HG03378 (cell line): ENCODE measurements at regions not wholly inside any gene's neighbourhood (a gene's known extent, or its start where the extent isn't known, plus 50 kb on each side); places are given as distances from the start of the nearest gene placed in this dataset.

ENCODE experiments used
- ATAC-seq: cut with Tn5 transposase; IDR thresholded peaks from one replicate; pipeline ENCODE4 v1.9.1; 2021; ENCODE audit warnings: mild to moderate bottlenecking, moderate library complexity; ENCODE audit not compliant: unreplicated experiment

DNA sequence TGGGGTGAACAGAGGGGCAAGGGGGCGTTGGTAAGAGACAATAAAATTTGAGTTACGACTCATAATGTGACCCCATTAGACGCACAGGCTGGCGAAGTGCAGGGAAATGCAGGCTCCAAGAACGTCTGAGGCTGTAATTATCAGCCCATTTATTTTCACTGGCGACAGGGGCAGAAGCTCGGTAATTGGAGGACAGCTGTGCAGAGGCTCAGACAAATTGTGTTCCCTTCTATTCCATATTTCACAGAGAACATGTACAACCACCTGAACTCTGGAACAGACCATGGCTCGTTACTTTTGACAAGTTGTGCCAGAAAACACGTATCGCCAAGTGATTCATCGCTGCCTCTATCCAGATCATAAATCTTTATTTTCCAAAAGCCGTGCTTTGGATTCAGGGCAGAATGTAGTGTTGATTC, 137.3 kb upstream of the FRMD4A start:
- no peak for ATAC-seq

DNA sequence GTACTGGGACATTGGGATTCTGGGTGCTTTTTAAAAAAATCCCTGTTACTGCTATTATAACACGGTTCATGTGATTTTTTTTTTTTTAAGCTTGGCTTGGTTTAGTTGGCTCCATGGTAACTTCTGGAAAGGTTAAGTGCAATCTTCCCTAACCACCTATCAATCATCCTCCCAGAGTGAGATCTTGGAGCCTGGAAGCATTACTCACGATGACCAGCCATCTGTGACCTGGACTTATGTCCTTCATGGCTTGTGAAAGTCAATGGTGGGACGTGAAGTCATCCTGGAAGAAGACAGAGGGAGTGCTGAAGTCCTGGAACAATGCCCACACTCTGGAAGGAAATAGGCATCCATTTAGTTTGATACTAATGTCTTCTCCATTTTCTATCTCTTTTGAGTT, 135.5 kb upstream of the FRMD4A start:
- no peak for ATAC-seq

DNA sequence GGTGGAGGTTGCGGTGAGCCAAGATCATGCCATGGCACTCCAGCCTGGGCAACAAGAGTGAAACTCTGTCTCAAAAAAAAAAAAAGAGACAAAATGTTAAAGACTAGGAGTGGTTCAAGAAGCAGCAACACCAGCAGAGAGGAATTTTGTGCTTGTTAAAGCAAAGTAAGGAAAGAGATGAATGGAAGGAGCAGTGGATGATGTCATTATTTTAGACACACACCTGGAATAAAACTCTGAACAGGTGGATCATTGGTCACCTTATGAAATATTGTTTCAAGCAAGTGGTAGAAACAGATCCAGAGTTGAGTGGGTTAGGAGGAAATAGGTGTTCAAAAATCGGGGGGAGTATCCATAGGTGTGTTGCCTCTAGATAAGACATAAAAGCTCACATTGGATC, 129.7 kb upstream of the FRMD4A start:
- ATAC-seq = no peak

DNA sequence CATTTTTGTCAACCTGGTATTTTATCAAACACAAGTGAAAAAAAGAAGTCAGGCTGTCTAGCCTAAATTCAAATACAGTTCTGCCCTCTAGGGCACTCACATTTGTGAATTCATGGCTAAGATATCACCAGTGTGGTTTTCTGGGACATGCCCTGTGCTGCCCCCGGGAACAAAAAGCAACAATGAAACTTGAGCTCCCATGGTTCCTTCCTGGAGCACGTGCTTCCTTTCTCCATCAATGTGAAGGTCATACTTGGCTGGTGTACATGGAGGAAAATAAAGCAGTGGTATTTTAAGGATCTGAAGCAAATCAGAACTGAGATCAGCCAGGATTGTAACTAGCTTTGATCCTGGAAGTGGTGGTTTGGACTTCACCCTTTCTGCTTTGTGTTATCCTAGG, 128.9 kb upstream of the FRMD4A start:
- ATAC-seq = no peak

DNA sequence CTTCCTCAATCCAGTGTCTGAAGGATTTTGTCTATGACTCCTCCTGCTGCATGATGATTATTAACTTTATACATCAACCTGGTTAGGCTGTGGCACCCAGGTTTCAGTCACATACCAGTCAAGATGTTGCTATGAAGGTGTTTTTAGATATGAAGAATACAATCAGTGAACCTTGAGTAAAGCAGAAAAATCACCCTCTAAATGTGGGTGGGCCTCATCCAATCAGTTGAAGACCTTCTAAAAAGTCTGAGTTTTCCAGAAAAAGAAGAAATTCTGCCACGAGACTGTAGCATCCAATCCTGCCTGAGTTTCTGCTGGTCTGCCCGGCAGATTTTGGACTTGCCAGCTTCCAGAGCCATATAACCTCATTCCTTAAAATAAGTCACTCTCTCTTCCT, 126.1 kb upstream of the FRMD4A start:
- no peak for ATAC-seq

DNA sequence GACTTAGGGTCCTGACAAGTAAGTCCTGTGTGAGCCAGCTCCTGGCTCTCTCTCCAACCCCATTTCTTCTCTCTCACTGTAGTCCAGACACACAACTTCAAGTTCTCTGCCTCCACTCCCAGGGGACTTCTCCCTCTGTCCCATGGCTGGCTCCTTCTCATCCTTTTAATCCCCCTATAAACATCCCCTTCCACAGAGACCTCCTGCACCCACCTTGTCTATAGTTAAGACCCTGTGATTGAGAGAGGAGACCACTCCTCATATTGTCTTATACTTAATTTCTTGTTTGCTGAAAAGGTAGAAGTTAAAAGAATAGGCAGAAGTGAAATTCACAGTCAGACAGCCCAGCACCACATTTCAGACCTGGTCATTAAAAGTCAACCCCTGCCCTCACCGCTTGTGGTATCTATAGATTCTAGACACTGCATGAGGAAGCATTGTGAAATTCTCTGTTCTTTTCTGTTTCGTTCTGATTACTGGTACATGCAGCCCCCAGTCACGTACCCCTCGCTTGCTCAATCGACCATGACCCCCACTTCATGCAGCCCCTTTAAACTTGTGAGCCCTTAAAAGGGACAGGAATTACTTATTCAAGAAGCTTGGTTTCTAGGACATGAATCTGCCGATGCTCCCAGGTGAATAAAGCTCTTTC, 125.6 kb upstream of the FRMD4A start:
- no peak for ATAC-seq

DNA sequence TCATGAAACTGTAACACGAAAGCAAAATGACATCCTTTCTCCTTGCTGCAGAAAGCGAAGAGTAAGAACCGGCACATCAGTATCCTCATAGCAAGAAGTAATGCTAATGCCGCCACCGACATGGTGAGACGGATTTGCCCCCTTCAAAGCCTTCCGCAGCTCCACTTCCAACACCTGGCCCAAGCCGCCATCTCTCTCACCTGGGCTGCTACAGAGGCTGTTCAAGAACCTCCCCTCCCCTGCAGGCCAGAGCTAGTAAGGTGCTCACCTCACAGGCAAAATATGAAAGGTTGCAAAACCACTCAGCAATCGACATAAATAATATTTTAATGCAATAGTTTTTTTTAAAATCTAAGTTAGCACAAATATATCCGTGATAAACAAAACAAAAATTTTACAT, 123.9 kb upstream of the FRMD4A start:
- no peak for ATAC-seq

DNA sequence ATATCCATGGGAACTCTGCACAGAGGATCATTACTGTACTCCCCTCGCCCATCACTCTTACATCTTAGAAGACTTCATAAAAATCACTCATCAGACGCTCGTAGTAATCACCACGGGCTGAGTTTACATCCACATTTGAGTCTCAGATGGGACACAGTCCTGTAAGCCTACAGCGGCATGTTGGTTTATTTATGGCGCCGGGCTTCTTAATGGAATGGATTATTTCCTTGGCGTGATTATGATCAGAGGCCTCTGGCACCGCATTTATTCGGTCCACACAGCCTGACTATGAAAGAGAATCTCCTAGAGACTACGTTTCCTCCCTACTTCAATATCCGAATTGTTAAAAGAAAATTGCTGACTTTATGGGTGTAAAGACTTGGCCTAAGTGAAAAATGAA, 123.5 kb upstream of the FRMD4A start:
- no peak for ATAC-seq

DNA sequence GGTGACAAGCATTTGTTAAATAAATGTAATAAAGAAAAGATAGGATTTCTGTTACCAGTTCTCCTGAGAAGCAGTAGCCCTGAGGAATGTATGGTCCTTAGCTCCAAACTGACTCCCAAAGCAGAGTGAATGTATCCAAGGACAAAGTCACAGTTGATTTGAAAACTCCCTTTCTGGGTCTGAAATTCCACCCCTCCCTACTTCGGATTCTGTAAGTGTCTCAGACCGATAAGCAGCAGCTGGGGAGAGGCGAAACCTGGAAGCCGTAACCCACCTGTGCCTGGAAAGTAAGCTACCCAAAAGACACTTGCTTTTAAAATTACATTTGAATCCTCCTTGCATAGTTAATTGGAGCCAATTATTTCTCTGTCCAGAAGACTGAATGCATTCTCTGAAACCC, 122.9 kb upstream of the FRMD4A start:
- no peak for ATAC-seq

DNA sequence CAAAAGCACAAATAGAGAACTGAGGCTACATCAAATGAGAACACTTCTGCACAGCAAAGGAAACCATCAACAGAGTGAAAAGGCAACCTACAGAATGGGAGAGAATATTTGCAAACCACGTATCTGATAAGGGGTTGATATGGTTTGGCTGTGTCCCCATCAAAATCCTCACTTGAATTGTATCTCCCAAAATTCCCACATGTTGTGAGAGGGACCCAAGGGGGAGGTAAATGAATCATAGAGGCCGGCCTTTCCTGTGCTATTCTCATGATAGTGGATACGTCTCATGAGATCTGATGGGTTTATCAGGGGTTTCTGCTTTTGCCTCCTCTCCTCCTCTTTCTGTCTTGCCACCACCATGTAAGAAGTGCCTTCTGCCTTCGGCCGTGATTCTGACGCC, 120.6 kb upstream of the FRMD4A start:
- ATAC-seq = no peak

DNA sequence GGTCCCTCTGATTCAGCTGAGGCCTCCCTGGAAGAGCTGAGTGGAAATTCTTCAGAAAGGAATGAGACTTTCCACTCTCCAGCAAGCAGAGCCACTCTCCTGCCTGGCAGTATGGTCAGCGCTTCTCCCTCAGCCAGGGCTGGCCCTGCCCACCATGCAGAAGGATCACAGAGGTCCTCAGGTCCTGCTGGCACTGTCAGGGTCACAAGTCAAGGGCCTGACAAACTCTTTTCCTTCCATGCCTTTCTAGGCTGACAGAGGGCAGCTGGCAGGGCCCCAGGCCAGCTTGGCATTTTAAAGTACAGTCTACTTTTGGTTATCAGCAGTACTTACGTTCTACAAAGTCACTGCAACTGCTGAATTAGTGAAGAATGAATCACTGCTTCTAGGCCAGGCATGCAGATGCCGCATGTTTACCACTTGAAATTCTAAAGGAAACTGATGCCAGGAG, 119.3 kb upstream of the FRMD4A start:
- no peak for ATAC-seq

DNA sequence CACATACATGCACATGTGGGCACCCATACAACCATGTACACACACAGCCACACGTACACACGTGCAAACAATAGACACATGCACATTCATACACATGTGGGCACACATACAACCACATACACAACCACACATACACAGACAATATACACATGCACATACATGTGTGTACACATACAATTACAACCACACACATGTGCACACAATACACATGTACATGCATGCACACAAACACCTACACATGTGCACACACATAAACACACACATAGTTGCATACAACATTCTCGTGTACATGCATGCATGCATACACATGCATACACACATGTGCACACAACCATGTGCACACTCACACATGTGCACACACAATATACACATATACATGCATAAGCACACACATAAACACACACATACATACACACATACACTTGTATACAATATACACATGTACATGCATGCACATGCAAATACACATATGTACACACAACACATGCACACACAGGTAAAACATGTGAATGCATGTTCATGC, 118.6 kb upstream of the FRMD4A start:
- ATAC-seq = no peak

DNA sequence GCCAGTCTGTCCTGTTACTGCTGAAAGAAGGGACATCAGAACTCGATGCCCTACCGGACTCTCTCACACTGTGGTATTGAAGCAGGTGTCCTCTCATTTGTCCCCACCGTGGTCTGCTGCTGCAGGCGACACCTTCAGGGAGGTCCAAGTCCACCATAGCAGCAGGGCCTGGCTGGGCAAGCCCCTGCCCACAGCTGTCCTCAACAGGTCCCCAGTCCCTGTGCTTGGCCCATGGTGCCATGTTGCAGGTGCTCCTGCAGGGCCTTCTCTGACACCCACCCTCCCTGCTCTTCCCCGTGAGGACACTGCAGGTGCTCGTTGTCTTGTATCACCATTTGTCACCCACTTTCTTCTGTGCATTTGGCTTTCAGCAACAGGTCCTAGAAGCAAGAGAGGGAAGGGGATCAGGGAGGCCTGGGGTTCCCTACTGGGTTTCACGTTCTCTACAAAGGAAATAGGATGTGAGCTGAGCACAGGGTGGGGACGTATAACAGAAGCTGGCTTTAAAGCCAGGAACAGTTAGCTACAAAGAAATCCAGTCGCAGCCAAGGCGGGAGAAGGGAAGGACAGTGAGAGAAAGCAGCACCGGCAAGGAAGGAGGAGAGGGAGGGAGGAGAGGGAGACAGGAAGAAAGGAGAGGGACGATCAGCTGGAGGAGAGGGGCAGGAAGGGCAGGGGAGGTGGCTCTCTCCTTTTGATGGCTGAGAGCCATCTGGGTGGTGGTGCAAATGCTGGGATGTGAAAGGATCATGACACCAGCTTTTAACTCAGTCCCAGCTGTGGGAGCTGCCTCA, 117.7 kb upstream of the FRMD4A start:
- no peak for ATAC-seq

DNA sequence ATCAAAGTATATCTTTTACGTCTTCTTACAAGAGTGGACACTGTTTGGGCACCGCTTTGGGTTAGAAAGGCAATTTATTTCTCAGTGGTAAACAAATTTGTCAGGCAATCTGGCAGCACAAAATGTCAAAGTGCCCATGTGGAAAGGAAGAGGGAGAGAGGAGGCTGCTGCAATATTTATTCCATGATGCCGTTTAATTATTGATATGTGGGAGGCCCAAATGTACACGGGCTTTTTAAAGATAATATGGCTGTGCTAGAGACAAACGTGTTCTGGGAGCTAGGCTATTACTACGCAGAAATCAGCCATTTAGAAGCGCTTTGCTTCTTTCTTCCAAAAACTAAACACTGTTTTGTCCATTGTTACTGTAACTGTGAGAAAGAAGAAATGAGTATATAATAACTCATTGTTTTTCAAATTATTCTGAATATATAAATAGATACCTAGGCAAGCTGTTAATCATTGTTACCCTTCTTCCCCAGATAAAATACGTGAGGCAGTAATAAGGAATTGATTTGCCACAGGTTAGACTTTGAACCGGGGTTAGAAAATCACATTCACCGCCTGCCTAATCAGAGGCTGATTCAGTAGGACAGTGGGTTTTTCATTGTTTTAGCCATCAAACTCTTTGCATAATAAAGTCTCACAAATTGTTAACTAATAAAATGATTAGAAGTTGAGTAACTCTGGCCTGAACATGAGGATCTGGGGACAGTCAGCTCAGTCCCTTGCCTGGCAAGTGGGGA, 116.5 kb upstream of the FRMD4A start:
- no peak for ATAC-seq

DNA sequence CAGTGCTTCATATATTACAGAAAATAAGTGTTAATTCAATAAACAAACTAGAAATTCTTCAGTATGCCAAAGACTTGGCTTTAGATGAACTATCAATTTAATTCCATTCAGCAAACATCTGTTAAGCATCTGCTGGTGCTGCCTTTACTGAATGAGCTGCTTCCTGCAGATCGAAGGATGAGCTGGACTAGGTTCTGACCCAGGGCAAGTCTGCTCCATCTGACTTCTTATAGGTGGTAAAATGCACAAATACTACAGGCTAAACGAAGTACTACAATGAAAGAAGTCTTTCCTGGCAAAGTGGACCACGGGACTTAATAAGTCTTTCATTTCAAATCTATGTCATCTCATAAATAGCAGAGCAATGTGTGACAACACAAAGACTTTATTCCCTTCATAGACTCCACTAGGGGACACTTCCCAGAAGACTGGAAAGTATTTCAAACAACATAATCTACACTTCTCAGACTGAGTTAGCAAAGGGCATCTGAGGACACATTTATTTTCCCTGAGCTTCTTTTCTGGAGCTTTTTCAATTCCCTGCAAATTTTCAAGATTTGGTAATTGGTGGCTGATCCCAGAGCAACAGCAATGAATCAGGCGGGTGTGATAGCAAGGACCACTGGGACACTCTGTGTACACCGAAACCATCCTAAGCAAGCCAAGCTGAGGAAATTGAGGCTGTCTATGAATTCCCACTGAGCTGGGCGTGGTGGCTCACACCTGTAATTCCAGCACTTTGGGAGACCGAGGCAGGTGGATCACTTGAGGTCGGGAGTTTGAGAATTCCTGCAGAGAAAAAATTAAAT, 108.9 kb upstream of the FRMD4A start:
- no peak for ATAC-seq

DNA sequence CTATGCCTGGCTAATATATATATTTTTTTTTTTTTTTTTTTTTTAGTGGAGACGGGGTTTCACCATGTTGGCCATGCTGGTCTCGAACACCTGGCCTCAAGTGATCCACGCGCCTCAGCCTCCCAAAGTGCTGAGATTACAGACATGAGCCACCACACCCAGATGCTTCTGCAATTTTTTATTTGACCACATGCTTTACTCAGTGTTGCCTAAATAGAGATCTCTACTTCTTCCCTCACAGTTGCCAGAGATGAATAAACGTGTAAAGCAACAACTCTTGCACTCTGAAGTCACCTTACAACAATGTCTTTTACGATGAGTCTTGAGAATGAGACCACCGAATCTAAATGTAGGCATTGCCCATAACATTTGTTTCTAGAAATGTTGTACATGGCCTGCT, 107.9 kb upstream of the FRMD4A start:
- ATAC-seq = no peak

DNA sequence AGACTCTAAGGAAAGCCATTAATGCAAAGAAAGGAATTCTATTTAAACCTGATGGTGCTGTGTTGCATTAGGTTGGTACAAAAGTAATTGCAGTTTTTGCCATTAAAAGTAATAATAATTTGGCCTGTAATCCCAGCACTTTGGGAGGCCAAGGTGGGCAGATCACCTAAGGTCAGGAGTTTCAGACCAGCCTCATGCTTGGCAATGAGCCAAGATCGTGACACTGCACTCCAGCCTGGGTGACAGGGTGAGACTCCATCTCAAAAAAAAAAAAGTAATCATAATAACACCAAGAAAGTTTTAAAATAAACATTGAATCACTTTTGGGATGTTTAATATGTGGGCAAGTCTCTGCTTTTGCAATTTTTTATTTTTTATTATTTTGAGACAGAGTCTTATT, 107.3 kb upstream of the FRMD4A start:
- ATAC-seq = no peak

DNA sequence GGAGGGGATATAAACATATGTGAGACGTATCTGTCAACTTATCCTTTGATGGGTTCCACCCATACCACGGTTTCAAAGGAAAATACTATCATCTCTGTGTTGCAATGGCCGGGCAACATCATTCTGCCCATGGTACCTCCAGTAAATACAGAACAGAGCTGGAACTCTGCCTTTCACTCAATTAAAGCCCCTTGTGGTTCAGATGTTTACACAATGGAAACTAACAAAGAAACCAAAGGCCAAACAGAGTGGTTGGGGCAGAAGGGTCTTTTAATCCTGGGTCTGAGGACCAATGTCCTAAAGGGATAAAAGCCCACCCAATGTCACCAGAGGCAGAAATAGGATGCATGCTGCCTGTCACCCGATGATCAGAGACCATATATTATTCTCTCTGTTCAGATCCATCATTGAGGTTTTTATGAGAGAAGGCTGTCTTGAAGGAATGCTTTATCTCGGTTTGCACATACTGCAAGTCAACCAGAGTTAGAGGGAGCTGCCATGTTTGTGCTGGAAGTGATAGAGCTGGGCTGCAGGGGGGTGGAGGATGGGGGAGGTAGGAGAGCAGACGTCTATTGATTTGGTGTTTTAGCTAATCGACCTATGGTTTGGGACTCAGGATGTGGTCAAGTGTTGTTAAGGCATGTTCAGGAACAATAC, 105.4 kb upstream of the FRMD4A start:
- ATAC-seq = no peak

DNA sequence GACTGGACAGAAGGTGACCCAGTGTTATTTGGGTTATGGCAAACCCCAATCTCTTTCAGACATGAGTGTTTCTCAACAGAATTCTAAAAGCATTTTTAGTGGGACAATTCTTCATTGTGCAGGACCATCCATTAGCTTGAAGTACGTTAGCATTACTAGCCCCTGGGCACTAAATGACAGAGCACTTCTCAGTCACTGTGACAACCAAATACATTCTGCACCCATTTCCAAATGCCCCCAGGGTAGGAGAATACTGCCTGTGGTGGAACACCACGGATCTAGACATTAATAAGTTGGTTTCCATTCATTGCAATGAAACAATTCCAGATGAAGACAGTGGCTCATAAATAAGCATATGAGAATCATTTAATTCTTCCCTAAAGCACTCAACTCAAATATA, 102.4 kb upstream of the FRMD4A start:
- ATAC-seq = no peak

DNA sequence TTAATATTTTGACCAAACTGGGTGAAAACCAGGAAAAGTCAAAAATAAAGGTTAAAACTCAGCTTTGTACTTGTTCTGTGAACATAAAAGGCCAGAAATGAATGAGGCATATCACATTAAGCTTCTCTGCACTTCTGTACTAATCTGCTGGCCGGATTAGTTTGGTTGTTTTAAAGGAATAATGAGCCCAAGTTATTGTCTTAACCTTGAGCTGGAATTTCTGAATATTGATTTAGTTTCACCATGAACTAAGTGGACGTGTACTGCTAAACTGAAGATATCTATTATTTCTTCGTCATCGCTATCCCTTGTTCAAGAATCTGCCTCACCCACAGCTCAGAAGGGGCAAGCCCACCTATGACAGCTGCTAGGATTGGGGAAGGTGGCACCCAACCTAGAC, 101.1 kb upstream of the FRMD4A start:
- ATAC-seq = no peak
